SK-N-SH (cell line): ENCODE measurements at regions not wholly inside any gene's neighbourhood (a gene's known extent, or its start where the extent isn't known, plus 50 kb on each side); places are given as distances from the start of the nearest gene placed in this dataset.

ENCODE experiments used
- CTCF ChIA-PET: fragments of 300-600, 350-600 bp; formaldehyde crosslinking; extraction: SDS; loops from one replicate; lab custom pipeline; 2021; lab: Yijun Ruan, JAX
- POLR2A ChIA-PET: fragments of 350-600 bp; sonication (Branson Sonifier 250); formaldehyde crosslinking; extraction: SDS; loops from one replicate; lab custom pipeline; 2020; ENCODE audit warnings: antibody characterized with exemption, inconsistent platforms; lab: Yijun Ruan, JAX
- DNase-seq: peaks from one replicate; pipeline ENCODE4 v3.0.0; 2012
- H2AFZ ChIP-seq: fragments of 200-600 bp; sonication (generic); 2 replicates; pipeline ENCODE4 v1.8.1; 2016; ENCODE audit warnings: antibody characterized with exemption, mild to moderate bottlenecking, low read depth
- H3F3A ChIP-seq: fragments of 200-600 bp; sonication (generic); replicated peaks from 2 replicates; pipeline ENCODE3; 2016; ENCODE audit warnings: antibody characterized with exemption, mild to moderate bottlenecking; ENCODE audit not compliant: insufficient read depth
- H3K27ac ChIP-seq, 2 experiments: fragments of 200-500 bp in 1 of 2; fragments of 200-600 bp in 1 of 2; sonication (Bioruptor generic) in 1 of 2; sonication (generic), shearing (Covaris generic) in 1 of 2; 2 replicates each; pipeline versions ENCODE4 v1.5.1 to v1.6.1; 2014 to 2016; ENCODE audit warnings: low read depth in 2 of 2, inconsistent platforms in 1 of 2, low read length in 1 of 2, mild to moderate bottlenecking in 1 of 2, mixed read lengths in 1 of 2
- H3K27me3 ChIP-seq: fragments of 200-600 bp; sonication (generic), shearing (Covaris generic); 2 replicates; pipeline ENCODE4 v1.6.1; 2016; ENCODE audit warnings: mixed run types; ENCODE audit not compliant: insufficient read depth
- H3K36me3 ChIP-seq, 2 experiments: fragments of 200-500 bp in 1 of 2; fragments of 200-600 bp in 1 of 2; sonication (Bioruptor generic) in 1 of 2; sonication (generic) in 1 of 2; replicated peaks in 1 of 2; 2 replicates each; pipeline versions ENCODE3 to v1.5.1; 2014 to 2016; ENCODE audit warnings: low read length in 1 of 2, mild to moderate bottlenecking in 1 of 2; ENCODE audit not compliant: insufficient read depth in 2 of 2, control insufficient read depth in 1 of 2
- H3K4me1 ChIP-seq, 2 experiments: fragments of 200-500 bp in 1 of 2; fragments of 200-600 bp in 1 of 2; sonication (Bioruptor generic) in 1 of 2; sonication (generic), shearing (Covaris generic) in 1 of 2; 2 replicates each; pipeline versions ENCODE4 v1.5.1 to v1.6.1; 2014 to 2016; ENCODE audit warnings: low read depth in 1 of 2, low read length in 1 of 2, mixed run types in 1 of 2; ENCODE audit not compliant: insufficient read depth in 2 of 2, control insufficient read depth in 1 of 2
- H3K4me2 ChIP-seq: fragments of 200-600 bp; sonication (generic), shearing (Covaris generic); 2 replicates; pipeline ENCODE4 v1.6.1; 2017; ENCODE audit warnings: mixed run types
- H3K4me3 ChIP-seq, 2 experiments: fragments of 200-500 bp in 1 of 2; fragments of 200-600 bp in 1 of 2; sonication (Bioruptor generic) in 1 of 2; sonication (generic), shearing (Covaris generic) in 1 of 2; 2 replicates each; pipeline versions ENCODE4 v1.5.1 to v1.8.1; 2014 to 2016; ENCODE audit warnings: low read depth in 2 of 2, inconsistent platforms in 1 of 2, low read length in 1 of 2, mild to moderate bottlenecking in 1 of 2, mixed read lengths in 1 of 2, moderate library complexity in 1 of 2
- H3K79me2 ChIP-seq: fragments of 200-600 bp; sonication (generic); 2 replicates; pipeline ENCODE4 v1.8.1; 2017; ENCODE audit warnings: mild to moderate bottlenecking; ENCODE audit not compliant: insufficient read depth
- H3K9ac ChIP-seq: fragments of 200-600 bp; sonication (generic); 2 replicates; pipeline ENCODE4 v1.6.1; 2017; ENCODE audit warnings: mixed run types
- H3K9me2 ChIP-seq: fragments of 200-600 bp; sonication (generic); 2 replicates; pipeline ENCODE4 v1.6.1; 2017; ENCODE audit warnings: mixed run types
- H3K9me3 ChIP-seq: fragments of 200-600 bp; sonication (generic); 2 replicates; pipeline ENCODE4 v1.6.1; 2017; ENCODE audit warnings: mixed run types, mild to moderate bottlenecking, moderate library complexity
- H4K20me1 ChIP-seq: fragments of 200-600 bp; sonication (generic); 2 replicates; pipeline ENCODE4 v1.6.1; 2017; ENCODE audit warnings: mild to moderate bottlenecking, mixed run types; ENCODE audit not compliant: insufficient read depth
- EP300 ChIP-seq, 2 experiments: IDR thresholded peaks; 2 replicates each; pipeline versions ENCODE4 v1.4.0 to v1.6.1; 2012; ENCODE audit warnings: borderline replicate concordance in 1 of 2, low read depth in 1 of 2, low read length in 1 of 2
- FOSL2 ChIP-seq: IDR thresholded peaks from 2 replicates; pipeline ENCODE4 v1.4.0; 2012; ENCODE audit warnings: low read depth, mild to moderate bottlenecking, moderate library complexity, borderline replicate concordance
- FOXM1 ChIP-seq: IDR thresholded peaks from 2 replicates; pipeline ENCODE4 v1.4.0; 2012; ENCODE audit warnings: low read depth, mild to moderate bottlenecking
- GABPA ChIP-seq: IDR thresholded peaks from 2 replicates; pipeline ENCODE4 v1.4.0; 2012; ENCODE audit warnings: low read depth, mild to moderate bottlenecking
- MXI1 ChIP-seq: IDR thresholded peaks from 2 replicates; pipeline ENCODE4 v1.6.1; 2012; ENCODE audit warnings: mild to moderate bottlenecking, low read depth, low read length, improper control_type of control experiment
- RAD21 ChIP-seq: IDR thresholded peaks from 2 replicates; pipeline ENCODE4 v1.6.1; 2012; ENCODE audit warnings: mild to moderate bottlenecking, low read length
- RCOR1 ChIP-seq: fragments of 150-350 bp; IDR thresholded peaks from 2 replicates; pipeline ENCODE4 v1.6.1; 2017; ENCODE audit warnings: antibody characterized with exemption, low read length
- REST ChIP-seq: IDR thresholded peaks from 2 replicates; pipeline ENCODE4 v1.6.1; 2012; ENCODE audit warnings: mild to moderate bottlenecking, low read depth, low read length, moderate library complexity
- RFX5 ChIP-seq: IDR thresholded peaks from 2 replicates; pipeline ENCODE4 v1.6.1; 2012; ENCODE audit warnings: mild to moderate bottlenecking, improper control_type of control experiment, low read length
- SMC3 ChIP-seq: IDR thresholded peaks from 2 replicates; pipeline ENCODE4 v1.6.1; 2012; ENCODE audit warnings: low read depth, low read length, improper control_type of control experiment
- TAF1 ChIP-seq: IDR thresholded peaks from 2 replicates; pipeline ENCODE4 v1.6.1; 2012; ENCODE audit warnings: low read depth, mild to moderate bottlenecking, low read length, moderate library complexity, borderline replicate concordance
- ZBTB33 ChIP-seq: IDR thresholded peaks from 2 replicates; pipeline ENCODE4 v1.4.0; 2012; ENCODE audit warnings: low read depth, borderline replicate concordance
- WGBS: methylation state at CpG from one replicate; pipeline ENCODE4 v1.1.6; 2017; ENCODE audit warnings: low lambda C conversion rate; 5-methylcytosine and 5-hydroxymethylcytosine counted together

GRCh38 chr2:41954304-41955291, 93.2 kb upstream of the PKDCC start (continued):
- TF ChIP-seq RCOR1 (peak; percentile 91), ZBTB33 (no peak), REST (no peak), TAF1 (no peak), FOSL2 (no peak), FOXM1 (no peak)

GRCh38 chr2:41955316-41956043, 92.3 kb upstream of the PKDCC start:
- CTCF ChIA-PET = interaction anchor here (1.1 to 6.4 kb wide), 11 partner anchors 8 to 131 kb away, joined by 3 to 108 read pairs (median 13); no protein-coding TSS in a partner anchor
- no peaks in the 10 kb centered on the region for H3F3A ChIP-seq
- 0 out of 2 replicates have a peak overlapping the region, but pooled peaks have one; percentile 29 for H3K4me2 ChIP-seq
- no peaks in the 10 kb centered on the region; the same call in 1 of the 2 replicates for H3K27me3 ChIP-seq
- no peaks in the 10 kb centered on the region for H3K9me3 ChIP-seq
- no peaks in the 10 kb centered on the region for H3K79me2 ChIP-seq
- no peak for DNase-seq
- H3K9me2 ChIP-seq = no peaks in the 10 kb centered on the region
- POLR2A ChIA-PET = interaction anchor here (1.1 to 3.9 kb wide), 13 partner anchors 8 to 178 kb away, joined by 3 to 93 read pairs (median 8); partner anchors contain the start of gene PKDCC
- peak overlapping the region; percentile 26; the same call in 1 of the 2 replicates for H2AFZ ChIP-seq
- no peak overlapping the region for H3K9ac ChIP-seq
- peaks cover 0 to 64% of the 10 kb centered on the region in 2 experiments; a peak in 2 of 4 replicates for H3K4me1 ChIP-seq
- TF ChIP-seq SMC3 (no peak), RAD21 (peak; percentile 15; the same call in 1 of the 2 replicates), RFX5 (peak; percentile 12; the same call in 1 of the 2 replicates), EP300 (IDR thresholded peaks at IDR 0.05; ENCODE audit: borderline replicate concordance in 1 of 2, low read depth in 1 of 2, low read length in 1 of 2) (peak in 1 of 2 experiments; percentile 63; a peak in 2 of 4 replicates), MXI1 (peak; percentile 34; the same call in 1 of the 2 replicates), GABPA (no peak)
- no peaks in the 10 kb centered on the region for H4K20me1 ChIP-seq
- H3K27ac ChIP-seq = peak overlapping the region; percentile 36 to 99; a peak in 3 of 4 replicates
- 33% methylated on average over 5 of the region's 5 CpGs for WGBS
- peak overlapping the region in 1 of 2 experiments; percentile 35; a peak in 2 of 4 replicates for H3K4me3 ChIP-seq
- H3K36me3 ChIP-seq = no peaks in the 10 kb centered on the region
